CD4-positive, alpha-beta T cell (primary cell): ENCODE measurements at regions not wholly inside any gene's neighbourhood (a gene's known extent, or its start where the extent isn't known, plus 50 kb on each side); places are given as distances from the start of the nearest gene placed in this dataset.

Source experiments
- ATAC-seq: fragments of 200-7000 bp; cut with Tn5 transposase; one replicate; pipeline ENCODE4 v1.10.0; 2022; ENCODE audit warnings: mild to moderate bottlenecking; ENCODE audit not compliant: poor library complexity
- CTCF ChIA-PET: fragments of 350-600 bp; sonication (Branson Sonifier 250); formaldehyde crosslinking; loops from one replicate; lab custom pipeline; 2021; ENCODE audit warnings: antibody characterized with exemption, inconsistent platforms; lab: Charles Lee
- POLR2A ChIA-PET: fragments of 350-600 bp; sonication (Branson Sonifier 250); formaldehyde crosslinking; loops from one replicate; lab custom pipeline; 2021; ENCODE audit warnings: antibody characterized with exemption, inconsistent platforms; lab: Charles Lee
- DNase-seq, 14 experiments: peaks; one replicate each; pipeline ENCODE4 v3.0.0-alpha.2; 2013 to 2020; ENCODE audit warnings: mixed read lengths in 2 of 14
- H3K27ac ChIP-seq, 2 donors: one replicate each; pipeline versions ENCODE4 v1.5.1 to v1.7.0; 2013; ENCODE audit warnings: low read length in 2 of 2, low read depth in 1 of 2, mild to moderate bottlenecking in 1 of 2
- H3K27me3 ChIP-seq, 2 experiments: 1 replicate in 1 of 2; 2 replicates in 1 of 2; pipeline versions ENCODE4 v1.6.1 to v1.7.0; 2013; ENCODE audit warnings: low read length in 2 of 2, control low read depth in 1 of 2, mild to moderate bottlenecking in 1 of 2, moderate library complexity in 1 of 2; ENCODE audit not compliant: insufficient read depth in 2 of 2, control insufficient read depth in 1 of 2
- H3K36me3 ChIP-seq: one replicate; pipeline ENCODE4 v1.6.1; 2013; ENCODE audit warnings: low read length, control low read depth; ENCODE audit not compliant: insufficient read depth
- H3K4me1 ChIP-seq: one replicate; pipeline ENCODE4 v1.6.1; 2013; ENCODE audit warnings: low read length, control low read depth; ENCODE audit not compliant: insufficient read depth
- H3K4me3 ChIP-seq: one replicate; pipeline ENCODE4 v1.5.1; 2013; ENCODE audit warnings: mild to moderate bottlenecking, low read length, moderate library complexity
- H3K9me3 ChIP-seq, 2 experiments: 1 replicate in 1 of 2; 2 replicates in 1 of 2; pipeline versions ENCODE4 v1.6.1 to v1.7.0; 2013; ENCODE audit warnings: low read length in 2 of 2, mild to moderate bottlenecking in 2 of 2, control low read depth in 1 of 2, moderate library complexity in 1 of 2; ENCODE audit not compliant: control insufficient read depth in 1 of 2, insufficient read depth in 1 of 2
- H3K27ac Mint-ChIP-seq: one replicate; pipeline ENCODE4 v1.8.0; 2020; ENCODE audit warnings: mixed read lengths
- H3K27me3 Mint-ChIP-seq: one replicate; pipeline ENCODE4 v1.8.0; 2021; ENCODE audit warnings: mixed read lengths
- H3K36me3 Mint-ChIP-seq: one replicate; pipeline ENCODE4 v1.8.0; 2021; ENCODE audit warnings: low read depth, mixed read lengths
- H3K4me1 Mint-ChIP-seq: one replicate; pipeline ENCODE4 v1.8.0; 2021; ENCODE audit warnings: low read depth, mixed read lengths
- H3K4me3 Mint-ChIP-seq: one replicate; pipeline ENCODE4 v1.8.0; 2020; ENCODE audit warnings: mild to moderate bottlenecking, mixed read lengths
- H3K9me3 Mint-ChIP-seq: one replicate; pipeline ENCODE4 v1.8.0; 2020; ENCODE audit warnings: mixed read lengths
- CTCF ChIP-seq: fragments of 200-600 bp; IDR thresholded peaks from one replicate; pipeline ENCODE4 v1.8.0; 2022; ENCODE audit warnings: antibody characterized with exemption, mild to moderate bottlenecking
- intact Hi-C, 2 experiments: fragments of 100-400 bp; cut with DNase I in 1 of 2; cut with micrococcal nuclease in 1 of 2; formaldehyde crosslinking; loops; one replicate each; pipeline versions ENCODE4 v1.15.1 to v1.9.0; 2023 to 2025; cut with DNase I, micrococcal nuclease

- CTCF ChIA-PET = no interaction called here
- intact Hi-C loops = no loop called here
- Mint-ChIP-seq H3K36me3 (no peaks in the 10 kb centered on the region), H3K27ac (no peak overlapping the region), H3K27me3 (peaks cover 31% of the 10 kb centered on the region), H3K9me3 (no peaks in the 10 kb centered on the region), H3K4me1 (no peaks in the 10 kb centered on the region), H3K4me3 (no peak overlapping the region)
- Histone ChIP-seq H3K27me3 (peaks cover 10 to 15% of the 10 kb centered on the region in 2 experiments), H3K27ac (no peak overlapping the region), H3K4me1 (no peaks in the 10 kb centered on the region), H3K4me3 (no peak overlapping the region), H3K36me3 (no peaks in the 10 kb centered on the region), H3K9me3 (peaks cover 0 to 7% of the 10 kb centered on the region in 2 experiments)
- DNase-seq = no peak
- no peak for ATAC-seq
- no peak for TF ChIP-seq CTCF
- POLR2A ChIA-PET = no interaction called here
Measured at GRCh38 chr11:134725716-134726639, 313.9 kb upstream of the B3GAT1 start.

- Histone ChIP-seq H3K27ac (no peak overlapping the region), H3K9me3 (peaks cover 0 to 7% of the 10 kb centered on the region in 2 experiments), H3K36me3 (no peaks in the 10 kb centered on the region), H3K4me3 (no peak overlapping the region), H3K27me3 (peaks cover 10 to 15% of the 10 kb centered on the region in 2 experiments), H3K4me1 (no peaks in the 10 kb centered on the region)
- intact Hi-C loops = no loop called here
- Mint-ChIP-seq H3K27ac (no peak overlapping the region), H3K27me3 (peaks cover 31% of the 10 kb centered on the region), H3K36me3 (no peaks in the 10 kb centered on the region), H3K9me3 (no peaks in the 10 kb centered on the region), H3K4me3 (no peak overlapping the region), H3K4me1 (no peaks in the 10 kb centered on the region)
- no peak for DNase-seq
- ChIA-PET POLR2A (no interaction called here), CTCF (no interaction called here)
- no peak for ATAC-seq
- TF ChIP-seq CTCF = no peak
Measured at GRCh38 chr11:134725211-134725610, 313.2 kb upstream of the B3GAT1 start.

GRCh38 chr11:134724779-134725140 is 312.7 kb upstream of the B3GAT1 start:
- Histone ChIP-seq H3K27me3 (peaks cover 10 to 15% of the 10 kb centered on the region in 2 experiments), H3K4me3 (no peak overlapping the region), H3K36me3 (no peaks in the 10 kb centered on the region), H3K4me1 (no peaks in the 10 kb centered on the region), H3K27ac (no peak overlapping the region), H3K9me3 (peaks cover 0 to 7% of the 10 kb centered on the region in 2 experiments)
- ATAC-seq = no peak
- Mint-ChIP-seq H3K27me3 (peaks cover 31% of the 10 kb centered on the region), H3K36me3 (no peaks in the 10 kb centered on the region), H3K9me3 (no peaks in the 10 kb centered on the region), H3K4me3 (no peak overlapping the region), H3K4me1 (no peaks in the 10 kb centered on the region), H3K27ac (no peak overlapping the region)
- ChIA-PET CTCF (no interaction called here), POLR2A (no interaction called here)
- intact Hi-C loops = no loop called here
- TF ChIP-seq CTCF = no peak
- DNase-seq = no peak
